A673 (cell line): ENCODE measurements at regions not wholly inside any gene's neighbourhood (a gene's known extent, or its start where the extent isn't known, plus 50 kb on each side); places are given as distances from the start of the nearest gene placed in this dataset.
"Not testable (repeated sequence)": the region's sequence is repeated elsewhere in the genome, so short reads cannot be mapped to it uniquely, and the experiment has no call there.

ENCODE experiments used
- BruUV-seq: library from RNA; stranded (reverse); fragments of 400-500 nt; replicated peaks from 2 replicates; lab custom pipeline; 2021; lab: Mats Ljungman, UMichigan
- CTCF ChIA-PET: fragments of 300-600 bp; sonication (Branson Sonifier 250); formaldehyde crosslinking; loops from one replicate; lab custom pipeline; 2022; ENCODE audit warnings: antibody characterized with exemption; lab: Charles Lee
- POLR2A ChIA-PET: fragments of 300-600 bp; sonication (Branson Sonifier 250); formaldehyde crosslinking; loops from one replicate; lab custom pipeline; 2022; ENCODE audit warnings: antibody characterized with exemption; ENCODE audit not compliant: low non-redundant PET; lab: Charles Lee
- DNase-seq: peaks from one replicate; pipeline ENCODE4 v3.0.0-alpha.2; 2015; ENCODE audit warnings: low spot score
- H3K27ac ChIP-seq: fragments of 200-600 bp; sonication (generic); 2 replicates; pipeline ENCODE4 v1.5.1; 2016; ENCODE audit warnings: mixed run types, low read depth, mild to moderate bottlenecking, mixed read lengths, antibody characterized with exemption, low read length; ENCODE audit not compliant: poor library complexity, severe bottlenecking
- H3K27me3 ChIP-seq: fragments of 200-600 bp; sonication (generic); replicated peaks from 2 replicates; pipeline ENCODE4 v1.6.1; 2017; ENCODE audit warnings: mixed run types, low read depth, mild to moderate bottlenecking, mixed read lengths, antibody characterized with exemption, low read length; ENCODE audit not compliant: insufficient read depth, poor library complexity
- H3K36me3 ChIP-seq: fragments of 200-600 bp; sonication (generic); 2 replicates; pipeline ENCODE4 v1.6.1; 2016; ENCODE audit warnings: mixed run types, mild to moderate bottlenecking, mixed read lengths, antibody characterized with exemption, low read length; ENCODE audit not compliant: insufficient read depth, poor library complexity, severe bottlenecking
- H3K4me1 ChIP-seq: fragments of 200-600 bp; sonication (generic); 2 replicates; pipeline ENCODE4 v1.6.1; 2017; ENCODE audit warnings: mixed run types, mild to moderate bottlenecking, mixed read lengths, antibody characterized with exemption, low read length; ENCODE audit not compliant: insufficient read depth, poor library complexity, severe bottlenecking
- H3K4me3 ChIP-seq: fragments of 200-600 bp; sonication (generic); 2 replicates; pipeline ENCODE4 v1.5.1; 2016; ENCODE audit warnings: low read depth, mixed run types, mild to moderate bottlenecking, mixed read lengths, low read length; ENCODE audit not compliant: poor library complexity, severe bottlenecking
- H3K9me3 ChIP-seq: fragments of 200-600 bp; sonication (generic); 2 replicates; pipeline ENCODE4 v1.6.1; 2016; ENCODE audit warnings: mixed run types, low read depth, mild to moderate bottlenecking, mixed read lengths, antibody characterized with exemption, low read length; ENCODE audit not compliant: poor library complexity, severe bottlenecking
- EZH2 ChIP-seq: fragments of 200-600 bp; sonication (generic); IDR thresholded peaks from 2 replicates; pipeline ENCODE4 v1.6.1; 2017; ENCODE audit warnings: borderline replicate concordance, low read depth, mild to moderate bottlenecking, mixed read lengths, antibody characterized with exemption, low read length; ENCODE audit not compliant: poor library complexity, severe bottlenecking
- intact Hi-C: fragments of 100-400 bp; cut with micrococcal nuclease; formaldehyde crosslinking; loops from one replicate; pipeline ENCODE4 v1.10.0; 2022; ENCODE audit not compliant: unreplicated experiment
- TF ChIP-seq, protein P1 (sequence below): fragments of 300-800, 200-600 bp; sonication (generic); conservative IDR thresholded peaks from 2 replicates; pipeline ENCODE4 v1.5.1; 2017; ENCODE audit warnings: low read depth, mild to moderate bottlenecking, antibody characterized with exemption, low read length, moderate library complexity, mixed read lengths

DNA sequence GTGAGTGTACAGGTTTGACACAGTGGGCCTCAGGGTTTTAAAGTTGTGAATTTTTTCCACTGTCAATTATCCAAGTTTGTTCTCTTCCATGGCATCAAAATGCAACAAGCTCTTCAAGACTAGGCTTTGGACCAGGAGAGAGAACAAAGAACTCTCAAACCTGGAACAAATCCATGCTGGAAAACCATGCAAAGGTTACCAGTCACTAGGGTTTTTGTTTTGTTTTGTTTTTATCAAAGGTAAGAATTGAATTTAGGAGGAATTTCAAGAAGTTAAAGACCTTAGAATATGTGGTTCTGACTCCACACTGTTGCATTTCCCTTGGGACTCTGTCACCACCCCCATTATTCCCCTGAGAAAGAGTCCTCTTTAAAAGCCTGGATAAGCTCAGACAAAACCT, 191.1 kb upstream of the PIK3R1 start:
- no peak overlapping the region for H3K27ac ChIP-seq
- H3K27me3 ChIP-seq, result no peaks in the 10 kb centered on the region
- no peak overlapping the region for H3K4me3 ChIP-seq
- no peak for TF ChIP-seq EZH2
- TF ChIP-seq, protein P1, sequence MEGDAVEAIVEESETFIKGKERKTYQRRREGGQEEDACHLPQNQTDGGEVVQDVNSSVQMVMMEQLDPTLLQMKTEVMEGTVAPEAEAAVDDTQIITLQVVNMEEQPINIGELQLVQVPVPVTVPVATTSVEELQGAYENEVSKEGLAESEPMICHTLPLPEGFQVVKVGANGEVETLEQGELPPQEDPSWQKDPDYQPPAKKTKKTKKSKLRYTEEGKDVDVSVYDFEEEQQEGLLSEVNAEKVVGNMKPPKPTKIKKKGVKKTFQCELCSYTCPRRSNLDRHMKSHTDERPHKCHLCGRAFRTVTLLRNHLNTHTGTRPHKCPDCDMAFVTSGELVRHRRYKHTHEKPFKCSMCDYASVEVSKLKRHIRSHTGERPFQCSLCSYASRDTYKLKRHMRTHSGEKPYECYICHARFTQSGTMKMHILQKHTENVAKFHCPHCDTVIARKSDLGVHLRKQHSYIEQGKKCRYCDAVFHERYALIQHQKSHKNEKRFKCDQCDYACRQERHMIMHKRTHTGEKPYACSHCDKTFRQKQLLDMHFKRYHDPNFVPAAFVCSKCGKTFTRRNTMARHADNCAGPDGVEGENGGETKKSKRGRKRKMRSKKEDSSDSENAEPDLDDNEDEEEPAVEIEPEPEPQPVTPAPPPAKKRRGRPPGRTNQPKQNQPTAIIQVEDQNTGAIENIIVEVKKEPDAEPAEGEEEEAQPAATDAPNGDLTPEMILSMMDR, result no peak
- H3K9me3 ChIP-seq, result no peaks in the 10 kb centered on the region
- BruUV-seq, result no TSS peak
- no peak for DNase-seq
- H3K4me1 ChIP-seq, result peaks cover 23% of the 10 kb centered on the region
- CTCF ChIA-PET, result no interaction called here
- POLR2A ChIA-PET, result no interaction called here
- intact Hi-C loops, result no loop called here
- H3K36me3 ChIP-seq, result no peaks in the 10 kb centered on the region

DNA sequence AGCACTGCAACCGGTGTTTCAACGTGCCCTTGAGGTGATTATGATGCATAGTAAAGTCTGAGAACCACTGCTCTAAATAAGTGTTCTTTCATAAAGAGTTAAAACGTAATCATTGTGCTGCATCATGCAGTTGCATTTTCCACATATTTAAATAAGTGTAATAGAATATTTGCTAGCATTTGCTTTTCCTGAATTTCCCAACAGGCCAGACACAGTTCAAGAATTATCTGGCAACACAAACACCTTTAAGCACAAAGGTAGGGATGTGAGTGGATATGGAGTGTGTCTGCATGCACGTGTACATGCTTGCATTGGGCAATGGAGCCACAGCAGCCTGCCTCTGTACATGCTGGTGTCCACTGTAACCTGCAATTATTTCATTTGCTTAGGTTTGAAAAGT, 193.6 kb upstream of the PIK3R1 start:
- H3K27ac ChIP-seq, result no peak overlapping the region
- H3K27me3 ChIP-seq, result no peaks in the 10 kb centered on the region
- no peaks in the 10 kb centered on the region for H3K36me3 ChIP-seq
- no peak for TF ChIP-seq EZH2
- TF ChIP-seq, protein P1, result no peak
- DNase-seq, result no peak
- H3K4me3 ChIP-seq, result no peak overlapping the region
- no TSS peak for BruUV-seq
- peaks cover 8% of the 10 kb centered on the region for H3K4me1 ChIP-seq
- ChIA-PET CTCF (no interaction called here), POLR2A (no interaction called here)
- H3K9me3 ChIP-seq, result no peaks in the 10 kb centered on the region
- intact Hi-C loops, result no loop called here

DNA sequence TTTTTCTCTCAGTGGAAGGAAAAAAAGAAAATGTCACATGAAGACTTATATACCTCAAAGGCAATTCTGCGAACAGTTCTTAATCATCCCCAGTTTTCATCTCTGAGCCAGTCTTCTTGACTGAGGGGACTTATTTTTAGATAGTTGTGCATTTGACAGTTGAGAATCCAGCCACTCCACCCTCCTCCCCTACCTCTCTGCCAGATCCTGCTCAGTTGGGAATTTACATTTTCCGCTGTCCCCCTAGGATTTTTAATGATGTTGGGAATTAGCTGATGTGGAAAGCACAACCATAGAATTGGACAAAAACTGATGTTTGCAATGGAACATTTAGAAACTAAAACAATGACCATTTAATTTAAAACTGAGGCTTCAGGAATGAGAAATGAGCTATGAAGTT, 194.3 kb upstream of the PIK3R1 start:
- intact Hi-C loops, result no loop called here
- Histone ChIP-seq H3K36me3 (no peaks in the 10 kb centered on the region), H3K27ac (no peak overlapping the region), H3K4me1 (peaks cover 5% of the 10 kb centered on the region), H3K4me3 (no peak overlapping the region), H3K9me3 (no peaks in the 10 kb centered on the region), H3K27me3 (no peaks in the 10 kb centered on the region)
- BruUV-seq, result no TSS peak
- ChIA-PET CTCF (no interaction called here), POLR2A (no interaction called here)
- DNase-seq, result no peak
- TF ChIP-seq, protein P1, result no peak
- no peak for TF ChIP-seq EZH2

DNA sequence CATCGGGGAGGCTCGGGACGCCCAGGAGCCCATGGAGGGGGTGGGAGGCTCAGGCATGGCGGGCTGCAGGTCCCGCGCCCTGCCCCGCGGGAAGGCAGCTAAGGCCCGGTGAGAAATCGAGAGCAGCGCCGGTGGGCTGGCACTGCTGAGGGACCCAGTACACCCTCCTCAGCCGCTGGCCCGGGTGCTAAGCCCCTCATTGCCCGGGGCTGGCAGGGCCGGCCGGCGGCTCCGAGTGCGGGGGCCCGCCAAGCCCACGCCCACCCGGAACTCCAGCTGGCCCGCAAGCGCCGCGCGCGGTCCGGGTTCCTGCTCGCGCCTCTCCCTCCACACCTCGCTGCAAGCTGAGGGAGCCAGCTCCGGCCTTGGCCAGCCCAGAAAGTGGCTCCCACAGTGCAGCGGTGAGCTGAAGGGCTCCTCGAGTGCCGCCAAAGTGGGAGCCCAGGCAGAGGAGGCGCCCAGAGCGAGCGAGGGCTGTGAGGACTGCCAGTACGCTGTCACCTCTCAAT, 195.0 kb upstream of the PIK3R1 start:
- H3K27ac ChIP-seq, DNase-seq, H3K27me3 ChIP-seq, intact Hi-C loops, BruUV-seq, H3K9me3 ChIP-seq, H3K4me3 ChIP-seq, H3K4me1 ChIP-seq, POLR2A ChIA-PET, H3K36me3 ChIP-seq, CTCF ChIA-PET: not testable (repeated sequence)
